ENCODE measurements at regions not wholly inside any gene's neighbourhood (a gene's known extent, or its start where the extent isn't known, plus 50 kb on each side); places are given as distances from the start of the nearest gene placed in this dataset.

DNA sequence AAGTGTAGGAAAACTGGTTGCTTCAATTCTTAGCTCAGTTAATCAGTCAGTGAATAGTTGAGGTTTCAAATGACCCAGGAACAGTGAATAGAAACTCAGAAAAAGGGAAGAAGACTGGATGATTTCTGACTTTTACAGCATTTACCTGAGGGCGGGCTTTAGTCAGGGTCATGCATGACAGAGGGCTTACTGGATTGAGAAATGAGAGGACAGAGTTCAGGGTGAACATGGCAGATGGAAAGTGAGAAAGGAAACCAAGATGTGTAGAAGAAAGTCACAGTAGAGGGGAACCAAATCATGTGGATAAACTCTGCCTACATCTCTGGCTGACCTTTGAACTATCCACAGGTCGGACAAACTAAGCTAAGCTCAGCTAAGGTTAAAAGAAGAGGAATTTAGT lies 596.0 kb downstream of the SEMA5A start:
- H4K8ac ChIP-seq (ENCODE audit: extremely low read depth, insufficient read depth, low read length): no peak overlapping the region
- H2BK15ac ChIP-seq (ENCODE audit: low read length): no peak overlapping the region
- no peak overlapping the region for H3K23ac ChIP-seq (ENCODE audit: insufficient read length)
- H4K20me1 ChIP-seq (replicated peaks in 1 of 2; ENCODE audit: control insufficient read depth in 1 of 2, insufficient read depth in 2 of 2, low read length in 2 of 2): no peaks in the 10 kb centered on the region
- H3K4me1 ChIP-seq (replicated peaks in 1 of 4; ENCODE audit: control insufficient read depth in 3 of 4, insufficient read depth in 4 of 4, low read length in 3 of 4): no peaks in the 10 kb centered on the region
- H3K27me3 ChIP-seq (replicated peaks in 1 of 4; ENCODE audit: control insufficient read depth in 3 of 4, extremely low read depth in 1 of 4, insufficient read depth in 3 of 4, low read length in 3 of 4): no peaks in the 10 kb centered on the region
- H2BK120ac ChIP-seq (replicated peaks; ENCODE audit: low read depth, low read length): no peak overlapping the region
- no peak overlapping the region for H3K14ac ChIP-seq (ENCODE audit: insufficient read length)
- FAIRE-seq: no peak
- 0 out of 2 replicates have a peak overlapping the region, but pooled peaks have one; percentile 28 for H2AFZ ChIP-seq (ENCODE audit: low read length)
- H3K4me2 ChIP-seq (ENCODE audit: insufficient read depth in 1 of 2, low read depth in 2 of 2, low read length in 2 of 2): no peak overlapping the region
- DNase-seq (ENCODE audit: low read depth in 1 of 2, low spot score in 2 of 2): no peak
- H3K18ac ChIP-seq (ENCODE audit: extremely low read depth, low read length): no peak overlapping the region
- H4K91ac ChIP-seq (replicated peaks; ENCODE audit: insufficient read length, low read length): no peak overlapping the region
- ChIA-PET POLR2A (ENCODE audit: partially characterized antibody) (no interaction called here), CTCF (ENCODE audit: partially characterized antibody) (interaction anchor here (0.9 kb wide), 1 partner anchor 20 kb away, joined by 3 read pairs; no protein-coding TSS in a partner anchor)
- no peak overlapping the region for H2AK5ac ChIP-seq (ENCODE audit: low read depth, low read length)
- no peaks in the 10 kb centered on the region for H3K79me1 ChIP-seq (ENCODE audit: low read depth, low read length)
- no peak overlapping the region for H3K56ac ChIP-seq (replicated peaks; ENCODE audit: insufficient read length, low read depth, low read length)
- no peak overlapping the region for H3K27ac ChIP-seq (ENCODE audit: low read depth, low read length)
- no peak overlapping the region for H3K9ac ChIP-seq (replicated peaks in 1 of 4; ENCODE audit: extremely low read depth in 1 of 4, low read depth in 3 of 4, low read length in 3 of 4)
- no peaks in the 10 kb centered on the region for H3K79me2 ChIP-seq (ENCODE audit: control insufficient read depth in 1 of 2, insufficient read depth in 2 of 2, low read length in 2 of 2)
- no peak overlapping the region for H4K5ac ChIP-seq (ENCODE audit: insufficient read length, low read depth, low read length)
- no peak overlapping the region for H2BK5ac ChIP-seq (ENCODE audit: low read depth, low read length)
- no peak overlapping the region for H3K4ac ChIP-seq (replicated peaks; ENCODE audit: insufficient read length, low read depth, low read length)
- no peak overlapping the region for H2BK12ac ChIP-seq (ENCODE audit: low read depth, low read length)
- no peaks in the 10 kb centered on the region for H3K23me2 ChIP-seq (ENCODE audit: low read depth, low read length)
- H2BK20ac ChIP-seq (ENCODE audit: low read length): no peak overlapping the region
- H3K4me3 ChIP-seq (ENCODE audit: extremely low read depth in 1 of 4, insufficient read depth in 2 of 4, low read depth in 3 of 4, low read length in 4 of 4): no peak overlapping the region
- no peaks in the 10 kb centered on the region for H3K9me3 ChIP-seq (ENCODE audit: insufficient read depth in 2 of 2, low read depth in 1 of 2, low read length in 1 of 2)
- no peaks in the 10 kb centered on the region for H3K36me3 ChIP-seq (ENCODE audit: control insufficient read depth in 2 of 4, insufficient read depth in 4 of 4, low read length in 3 of 4)
- 91% methylated on average over 2 of the region's 2 CpGs; no CpG with 5 or more reads in 1 of the 2 experiments for WGBS, 2 experiments (ENCODE audit: extremely low coverage in 1 of 2, insufficient coverage in 1 of 2, insufficient read length in 1 of 2, insufficient replicate concordance in 2 of 2, low coverage in 1 of 2, low lambda C conversion rate in 2 of 2, missing lambda C conversion rate in 1 of 2)
- TF ChIP-seq JUND (IDR thresholded peaks at IDR 0.05; ENCODE audit: low read length) (no peak), SP1 (IDR thresholded peaks at IDR 0.05; ENCODE audit: low read depth, low read length) (no peak), CHD1 (IDR thresholded peaks at IDR 0.05; ENCODE audit: low read depth, low read length) (no peak), KDM4A (IDR thresholded peaks at IDR 0.05; ENCODE audit: low read depth, low read length, severe bottlenecking) (no peak), ZNF274 (IDR thresholded peaks at IDR 0.05; ENCODE audit: borderline replicate concordance, extremely low read depth, low read length) (no peak), MAFK (IDR thresholded peaks at IDR 0.05; ENCODE audit: low read depth, low read length) (no peak), POU5F1 (IDR thresholded peaks at IDR 0.05; ENCODE audit: low read depth, low read length) (no peak), SUZ12 (IDR thresholded peaks at IDR 0.05; ENCODE audit: low read length) (no peak), EGR1 (IDR thresholded peaks at IDR 0.05; ENCODE audit: borderline replicate concordance, low read depth, low read length) (no peak), HDAC6 (IDR thresholded peaks at IDR 0.05; ENCODE audit: low read depth, low read length) (no peak), GABPA (IDR thresholded peaks at IDR 0.05; ENCODE audit: borderline replicate concordance, insufficient read depth, low read length) (no peak)
- TF ChIP-seq, protein P1, sequence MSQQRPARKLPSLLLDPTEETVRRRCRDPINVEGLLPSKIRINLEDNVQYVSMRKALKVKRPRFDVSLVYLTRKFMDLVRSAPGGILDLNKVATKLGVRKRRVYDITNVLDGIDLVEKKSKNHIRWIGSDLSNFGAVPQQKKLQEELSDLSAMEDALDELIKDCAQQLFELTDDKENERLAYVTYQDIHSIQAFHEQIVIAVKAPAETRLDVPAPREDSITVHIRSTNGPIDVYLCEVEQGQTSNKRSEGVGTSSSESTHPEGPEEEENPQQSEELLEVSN (IDR thresholded peaks at IDR 0.05): no peak
- TF ChIP-seq, protein P2, sequence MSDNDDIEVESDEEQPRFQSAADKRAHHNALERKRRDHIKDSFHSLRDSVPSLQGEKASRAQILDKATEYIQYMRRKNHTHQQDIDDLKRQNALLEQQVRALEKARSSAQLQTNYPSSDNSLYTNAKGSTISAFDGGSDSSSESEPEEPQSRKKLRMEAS (IDR thresholded peaks at IDR 0.05): no peak

Measured in H1 (cell line).